GM23338 (cell line): ENCODE measurements at regions not wholly inside any gene's neighbourhood (a gene's known extent, or its start where the extent isn't known, plus 50 kb on each side); places are given as distances from the start of the nearest gene placed in this dataset.

Experiments
- ATAC-seq: fragments of 200-7000 bp; cut with Tn5 transposase; 3 replicates; pipeline ENCODE4 v1.9.1; 2020
- DNase-seq: peaks from one replicate; pipeline ENCODE4 v3.0.0-alpha.2; 2015; ENCODE audit warnings: low spot score
- H2AFZ ChIP-seq: fragments of 200-600 bp; sonication (generic); 2 replicates; pipeline ENCODE4 v1.8.0; 2016; ENCODE audit warnings: antibody characterized with exemption, mild to moderate bottlenecking, moderate library complexity
- H3F3A ChIP-seq: fragments of 200-600 bp; sonication (generic); replicated peaks from 2 replicates; pipeline ENCODE4 v1.8.0; 2017; ENCODE audit warnings: antibody characterized with exemption, mixed run types, low read depth
- H3K27ac ChIP-seq: fragments of 200-600 bp; sonication (generic); 2 replicates; pipeline ENCODE4 v1.6.1; 2016; ENCODE audit warnings: low read depth
- H3K27me3 ChIP-seq: fragments of 200-600 bp; sonication (generic); 2 replicates; pipeline ENCODE4 v1.8.0; 2016; ENCODE audit warnings: mild to moderate bottlenecking, mixed run types, moderate library complexity; ENCODE audit not compliant: insufficient read depth
- H3K36me3 ChIP-seq: fragments of 200-600 bp; sonication (generic); 2 replicates; pipeline ENCODE4 v1.8.0; 2016; ENCODE audit warnings: mild to moderate bottlenecking; ENCODE audit not compliant: insufficient read depth
- H3K4me1 ChIP-seq: fragments of 200-600 bp; sonication (generic); 2 replicates; pipeline ENCODE4 v1.8.0; 2016; ENCODE audit warnings: mild to moderate bottlenecking, moderate library complexity; ENCODE audit not compliant: insufficient read depth
- H3K4me2 ChIP-seq: fragments of 200-600 bp; sonication (generic); 2 replicates; pipeline ENCODE4 v1.7.1; 2017; ENCODE audit warnings: mixed run types
- H3K4me3 ChIP-seq: fragments of 200-600 bp; sonication (generic); 2 replicates; pipeline ENCODE4 v1.6.1; 2016; ENCODE audit warnings: mixed run types
- H3K79me2 ChIP-seq: fragments of 200-600 bp; sonication (generic); replicated peaks from 2 replicates; pipeline ENCODE4 v1.8.0; 2017; ENCODE audit warnings: mild to moderate bottlenecking; ENCODE audit not compliant: insufficient read depth
- H3K9me2 ChIP-seq: fragments of 200-600 bp; sonication (generic); 2 replicates; pipeline ENCODE4 v1.8.0; 2017; ENCODE audit not compliant: insufficient read depth
- H4K20me1 ChIP-seq: fragments of 200-600 bp; sonication (generic); replicated peaks from 2 replicates; pipeline ENCODE4 v1.8.0; 2017; ENCODE audit warnings: mild to moderate bottlenecking; ENCODE audit not compliant: insufficient read depth
- H3K27ac Mint-ChIP-seq: 2 replicates; pipeline ENCODE4 v1.8.0; 2020; ENCODE audit warnings: inconsistent platforms, mild to moderate bottlenecking, moderate library complexity, mixed read lengths
- H3K27me3 Mint-ChIP-seq: 3 replicates; pipeline ENCODE4 v1.8.0; 2022; ENCODE audit warnings: low read depth, mild to moderate bottlenecking, moderate library complexity, mixed read lengths, inconsistent platforms; ENCODE audit not compliant: insufficient read depth, poor library complexity
- H3K36me3 Mint-ChIP-seq: 3 replicates; pipeline ENCODE4 v1.8.0; 2021; ENCODE audit warnings: low read depth, mild to moderate bottlenecking, inconsistent platforms, moderate library complexity, mixed read lengths
- H3K4me1 Mint-ChIP-seq: 3 replicates; pipeline ENCODE4 v1.8.0; 2020; ENCODE audit warnings: mild to moderate bottlenecking, inconsistent platforms, mixed read lengths
- H3K4me3 Mint-ChIP-seq: 3 replicates; pipeline ENCODE4 v1.8.0; 2021; ENCODE audit warnings: moderate library complexity, mild to moderate bottlenecking, inconsistent platforms, mixed read lengths
- H3K9me3 Mint-ChIP-seq: 3 replicates; pipeline ENCODE4 v1.8.0; 2020; ENCODE audit warnings: moderate library complexity, mild to moderate bottlenecking, inconsistent platforms, mixed read lengths
- CREB1 ChIP-seq: fragments of 250-450 bp; sonication (Bioruptor Pico); IDR thresholded peaks from 2 replicates; pipeline ENCODE4 v1.5.0; 2020; ENCODE audit warnings: low read depth, mild to moderate bottlenecking, moderate library complexity
- ETS1 ChIP-seq: IDR thresholded peaks from 2 replicates; pipeline ENCODE4 v1.6.1; 2016; ENCODE audit warnings: antibody characterized with exemption
- EZH2 ChIP-seq: fragments of 200-600 bp; sonication (generic); IDR thresholded peaks from one replicate; pipeline ENCODE4 v1.8.0; 2017; ENCODE audit warnings: antibody characterized with exemption, mild to moderate bottlenecking, low read depth; ENCODE audit not compliant: unreplicated experiment
- EZH2phosphoT487 ChIP-seq: fragments of 200-600 bp; sonication (generic); IDR thresholded peaks from one replicate; pipeline ENCODE4 v1.8.1; 2018; ENCODE audit warnings: antibody characterized with exemption; ENCODE audit not compliant: unreplicated experiment
- NANOG ChIP-seq: IDR thresholded peaks from 2 replicates; pipeline ENCODE4 v1.6.1; 2016; ENCODE audit warnings: antibody characterized with exemption, borderline replicate concordance
- POLR2AphosphoS5 ChIP-seq: IDR thresholded peaks from 2 replicates; pipeline ENCODE4 v1.6.1; 2016; ENCODE audit warnings: antibody characterized with exemption, low read depth
- STAT1 ChIP-seq: IDR thresholded peaks from one replicate; pipeline ENCODE4 v1.6.1; 2016; ENCODE audit warnings: antibody characterized with exemption; ENCODE audit not compliant: unreplicated experiment
- ZNF114 ChIP-seq: fragments of 250-450 bp; sonication (Bioruptor Pico); IDR thresholded peaks from 2 replicates; pipeline ENCODE4 v1.5.0; 2020; ENCODE audit warnings: mild to moderate bottlenecking, moderate library complexity
- ZNF331 ChIP-seq: fragments of 250-450 bp; sonication (Bioruptor Pico); IDR thresholded peaks from 2 replicates; pipeline ENCODE4 v1.5.0; 2020; ENCODE audit warnings: low read depth, mild to moderate bottlenecking, moderate library complexity
- TF ChIP-seq, protein P1 (sequence below): fragments of 250-450 bp; sonication (Bioruptor Pico); IDR thresholded peaks from 2 replicates; pipeline ENCODE4 v1.5.0; 2020; ENCODE audit warnings: mild to moderate bottlenecking, moderate library complexity
- TF ChIP-seq, protein P2 (sequence below), 2 experiments: fragments of 200-600 bp in 1 of 2; sonication (generic) in 1 of 2; conservative IDR thresholded peaks; 2 replicates each; pipeline versions ENCODE4 v1.5.1 to v1.6.1; 2016 to 2017; ENCODE audit warnings: antibody characterized with exemption in 2 of 2, low read depth in 2 of 2, mild to moderate bottlenecking in 2 of 2, moderate library complexity in 1 of 2

- H3F3A ChIP-seq = no peaks in the 10 kb centered on the region
- H3K27ac Mint-ChIP-seq = no peak overlapping the region
- H3K27me3 ChIP-seq = peaks cover 7% of the 10 kb centered on the region
- no peak overlapping the region for H3K27ac ChIP-seq
- no peaks in the 10 kb centered on the region for H4K20me1 ChIP-seq
- DNase-seq = no peak
- no peak for ATAC-seq
- H3K36me3 ChIP-seq = no peaks in the 10 kb centered on the region
- peaks cover 7% of the 10 kb centered on the region; the same call in 2 of the 3 replicates for H3K9me3 Mint-ChIP-seq
- H3K36me3 Mint-ChIP-seq = no peaks in the 10 kb centered on the region; the same call in 2 of the 3 replicates
- peaks cover 2% of the 10 kb centered on the region; the same call in 1 of the 3 replicates for H3K4me1 Mint-ChIP-seq
- no peak overlapping the region for H3K4me2 ChIP-seq
- no peak overlapping the region for H3K4me3 Mint-ChIP-seq
- no peak overlapping the region for H2AFZ ChIP-seq
- H3K79me2 ChIP-seq = no peaks in the 10 kb centered on the region
- no peak for TF ChIP-seq ZNF114 (CRISPR knock-in tag)
- no peak for TF ChIP-seq EZH2phosphoT487
- H3K4me1 ChIP-seq = no peaks in the 10 kb centered on the region
- peaks cover 21% of the 10 kb centered on the region for H3K27me3 Mint-ChIP-seq
- H3K4me3 ChIP-seq = no peak overlapping the region
- H3K9me2 ChIP-seq = no peaks in the 10 kb centered on the region
These were observed 118.5 kb upstream of the NKX1-1 start for GRCh38 chr4:1524761-1525160.

- H3K4me3 ChIP-seq = no peak overlapping the region
- Mint-ChIP-seq H3K4me3 (no peak overlapping the region), H3K27ac (no peak overlapping the region), H3K27me3 (peaks cover 23% of the 10 kb centered on the region), H3K4me1 (peaks cover 2% of the 10 kb centered on the region; the same call in 1 of the 3 replicates), H3K9me3 (peaks cover 7% of the 10 kb centered on the region; the same call in 2 of the 3 replicates), H3K36me3 (no peaks in the 10 kb centered on the region; the same call in 2 of the 3 replicates)
- peaks cover 7% of the 10 kb centered on the region for H3K27me3 ChIP-seq
- no peaks in the 10 kb centered on the region for H3K9me2 ChIP-seq
- no peaks in the 10 kb centered on the region for H4K20me1 ChIP-seq
- H3F3A ChIP-seq = no peaks in the 10 kb centered on the region
- ATAC-seq = no peak
- no peak for DNase-seq
- H3K36me3 ChIP-seq = no peaks in the 10 kb centered on the region
- no peak overlapping the region for H3K4me2 ChIP-seq
- no peak overlapping the region for H2AFZ ChIP-seq
- no peaks in the 10 kb centered on the region for H3K79me2 ChIP-seq
- no peak overlapping the region for H3K27ac ChIP-seq
- no peaks in the 10 kb centered on the region for H3K4me1 ChIP-seq
- TF ChIP-seq CREB1 (CRISPR knock-in tag) (no peak), ZNF114 (CRISPR knock-in tag) (no peak), ZNF331 (CRISPR knock-in tag) (no peak), EZH2 (no peak), NANOG (no peak), EZH2phosphoT487 (no peak), STAT1 (no peak), ETS1 (no peak), POLR2AphosphoS5 (no peak)
- TF ChIP-seq, protein P1, sequence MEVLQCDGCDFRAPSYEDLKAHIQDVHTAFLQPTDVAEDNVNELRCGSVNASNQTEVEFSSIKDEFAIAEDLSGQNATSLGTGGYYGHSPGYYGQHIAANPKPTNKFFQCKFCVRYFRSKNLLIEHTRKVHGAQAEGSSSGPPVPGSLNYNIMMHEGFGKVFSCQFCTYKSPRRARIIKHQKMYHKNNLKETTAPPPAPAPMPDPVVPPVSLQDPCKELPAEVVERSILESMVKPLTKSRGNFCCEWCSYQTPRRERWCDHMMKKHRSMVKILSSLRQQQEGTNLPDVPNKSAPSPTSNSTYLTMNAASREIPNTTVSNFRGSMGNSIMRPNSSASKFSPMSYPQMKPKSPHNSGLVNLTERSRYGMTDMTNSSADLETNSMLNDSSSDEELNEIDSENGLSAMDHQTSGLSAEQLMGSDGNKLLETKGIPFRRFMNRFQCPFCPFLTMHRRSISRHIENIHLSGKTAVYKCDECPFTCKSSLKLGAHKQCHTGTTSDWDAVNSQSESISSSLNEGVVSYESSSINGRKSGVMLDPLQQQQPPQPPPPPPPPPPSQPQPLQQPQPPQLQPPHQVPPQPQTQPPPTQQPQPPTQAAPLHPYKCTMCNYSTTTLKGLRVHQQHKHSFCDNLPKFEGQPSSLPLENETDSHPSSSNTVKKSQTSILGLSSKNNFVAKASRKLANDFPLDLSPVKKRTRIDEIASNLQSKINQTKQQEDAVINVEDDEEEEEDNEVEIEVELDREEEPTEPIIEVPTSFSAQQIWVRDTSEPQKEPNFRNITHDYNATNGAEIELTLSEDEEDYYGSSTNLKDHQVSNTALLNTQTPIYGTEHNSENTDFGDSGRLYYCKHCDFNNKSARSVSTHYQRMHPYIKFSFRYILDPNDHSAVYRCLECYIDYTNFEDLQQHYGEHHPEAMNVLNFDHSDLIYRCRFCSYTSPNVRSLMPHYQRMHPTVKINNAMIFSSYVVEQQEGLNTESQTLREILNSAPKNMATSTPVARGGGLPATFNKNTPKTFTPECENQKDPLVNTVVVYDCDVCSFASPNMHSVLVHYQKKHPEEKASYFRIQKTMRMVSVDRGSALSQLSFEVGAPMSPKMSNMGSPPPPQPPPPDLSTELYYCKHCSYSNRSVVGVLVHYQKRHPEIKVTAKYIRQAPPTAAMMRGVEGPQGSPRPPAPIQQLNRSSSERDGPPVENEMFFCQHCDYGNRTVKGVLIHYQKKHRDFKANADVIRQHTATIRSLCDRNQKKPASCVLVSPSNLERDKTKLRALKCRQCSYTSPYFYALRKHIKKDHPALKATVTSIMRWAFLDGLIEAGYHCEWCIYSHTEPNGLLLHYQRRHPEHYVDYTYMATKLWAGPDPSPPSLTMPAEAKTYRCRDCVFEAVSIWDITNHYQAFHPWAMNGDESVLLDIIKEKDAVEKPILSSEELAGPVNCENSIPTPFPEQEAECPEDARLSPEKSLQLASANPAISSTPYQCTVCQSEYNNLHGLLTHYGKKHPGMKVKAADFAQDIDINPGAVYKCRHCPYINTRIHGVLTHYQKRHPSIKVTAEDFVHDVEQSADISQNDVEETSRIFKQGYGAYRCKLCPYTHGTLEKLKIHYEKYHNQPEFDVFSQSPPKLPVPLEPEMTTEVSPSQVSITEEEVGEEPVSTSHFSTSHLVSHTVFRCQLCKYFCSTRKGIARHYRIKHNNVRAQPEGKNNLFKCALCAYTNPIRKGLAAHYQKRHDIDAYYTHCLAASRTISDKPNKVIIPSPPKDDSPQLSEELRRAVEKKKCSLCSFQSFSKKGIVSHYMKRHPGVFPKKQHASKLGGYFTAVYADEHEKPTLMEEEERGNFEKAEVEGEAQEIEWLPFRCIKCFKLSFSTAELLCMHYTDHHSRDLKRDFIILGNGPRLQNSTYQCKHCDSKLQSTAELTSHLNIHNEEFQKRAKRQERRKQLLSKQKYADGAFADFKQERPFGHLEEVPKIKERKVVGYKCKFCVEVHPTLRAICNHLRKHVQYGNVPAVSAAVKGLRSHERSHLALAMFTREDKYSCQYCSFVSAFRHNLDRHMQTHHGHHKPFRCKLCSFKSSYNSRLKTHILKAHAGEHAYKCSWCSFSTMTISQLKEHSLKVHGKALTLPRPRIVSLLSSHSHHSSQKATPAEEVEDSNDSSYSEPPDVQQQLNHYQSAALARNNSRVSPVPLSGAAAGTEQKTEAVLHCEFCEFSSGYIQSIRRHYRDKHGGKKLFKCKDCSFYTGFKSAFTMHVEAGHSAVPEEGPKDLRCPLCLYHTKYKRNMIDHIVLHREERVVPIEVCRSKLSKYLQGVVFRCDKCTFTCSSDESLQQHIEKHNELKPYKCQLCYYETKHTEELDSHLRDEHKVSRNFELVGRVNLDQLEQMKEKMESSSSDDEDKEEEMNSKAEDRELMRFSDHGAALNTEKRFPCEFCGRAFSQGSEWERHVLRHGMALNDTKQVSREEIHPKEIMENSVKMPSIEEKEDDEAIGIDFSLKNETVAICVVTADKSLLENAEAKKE (CRISPR knock-in tag) = no peak
- TF ChIP-seq, protein P2, sequence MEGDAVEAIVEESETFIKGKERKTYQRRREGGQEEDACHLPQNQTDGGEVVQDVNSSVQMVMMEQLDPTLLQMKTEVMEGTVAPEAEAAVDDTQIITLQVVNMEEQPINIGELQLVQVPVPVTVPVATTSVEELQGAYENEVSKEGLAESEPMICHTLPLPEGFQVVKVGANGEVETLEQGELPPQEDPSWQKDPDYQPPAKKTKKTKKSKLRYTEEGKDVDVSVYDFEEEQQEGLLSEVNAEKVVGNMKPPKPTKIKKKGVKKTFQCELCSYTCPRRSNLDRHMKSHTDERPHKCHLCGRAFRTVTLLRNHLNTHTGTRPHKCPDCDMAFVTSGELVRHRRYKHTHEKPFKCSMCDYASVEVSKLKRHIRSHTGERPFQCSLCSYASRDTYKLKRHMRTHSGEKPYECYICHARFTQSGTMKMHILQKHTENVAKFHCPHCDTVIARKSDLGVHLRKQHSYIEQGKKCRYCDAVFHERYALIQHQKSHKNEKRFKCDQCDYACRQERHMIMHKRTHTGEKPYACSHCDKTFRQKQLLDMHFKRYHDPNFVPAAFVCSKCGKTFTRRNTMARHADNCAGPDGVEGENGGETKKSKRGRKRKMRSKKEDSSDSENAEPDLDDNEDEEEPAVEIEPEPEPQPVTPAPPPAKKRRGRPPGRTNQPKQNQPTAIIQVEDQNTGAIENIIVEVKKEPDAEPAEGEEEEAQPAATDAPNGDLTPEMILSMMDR (conservative IDR thresholded peaks at IDR 0.05; ENCODE audit: low read depth in 2 of 2) = no peak
These were observed 117.8 kb upstream of the NKX1-1 start for GRCh38 chr4:1523907-1524636.
